ENCODE measurements at regions not wholly inside any gene's neighbourhood (a gene's known extent, or its start where the extent isn't known, plus 50 kb on each side); places are given as distances from the start of the nearest gene placed in this dataset.
"Not testable (repeated sequence)": the region's sequence is repeated elsewhere in the genome, so short reads cannot be mapped to it uniquely, and the experiment has no call there.

- H3K36me3 ChIP-seq (ENCODE audit: insufficient read depth, low read length): no peaks in the 10 kb centered on the region
- H3K9me2 ChIP-seq (replicated peaks; ENCODE audit: low read depth, low read length): no peaks in the 10 kb centered on the region
- TF ChIP-seq CTCF (conservative IDR thresholded peaks at IDR 0.05; ENCODE audit: low read length) (no peak), EZH2phosphoT487 (IDR thresholded peaks at IDR 0.05; ENCODE audit: borderline replicate concordance) (no peak)
- no peaks in the 10 kb centered on the region; the same call in 1 of the 2 replicates for H3K9me3 ChIP-seq (ENCODE audit: insufficient read depth, low read depth, low read length)
- no peaks in the 10 kb centered on the region for H3F3A ChIP-seq (ENCODE audit: low read depth)
- no peak overlapping the region for H3K4me2 ChIP-seq (ENCODE audit: low read depth, low read length, poor library complexity, severe bottlenecking)
- no peaks in the 10 kb centered on the region for H3K27me3 ChIP-seq (ENCODE audit: insufficient read depth, low read length, poor library complexity, severe bottlenecking)
- no peak overlapping the region for H3K4me3 ChIP-seq (ENCODE audit: low read length, poor library complexity, severe bottlenecking)
- H3K4me1 ChIP-seq (ENCODE audit: insufficient read depth, low read length, poor library complexity, severe bottlenecking): no peaks in the 10 kb centered on the region
- no peak overlapping the region for H2AFZ ChIP-seq (ENCODE audit: low read length)
- no peak overlapping the region for H3K9ac ChIP-seq (ENCODE audit: low read depth, low read length, poor library complexity, severe bottlenecking)
- H3K79me2 ChIP-seq (ENCODE audit: insufficient read depth, low read length): no peaks in the 10 kb centered on the region
- no peaks in the 10 kb centered on the region for H4K20me1 ChIP-seq (ENCODE audit: insufficient read depth, low read length, poor library complexity, severe bottlenecking)
Observed at GRCh38 chr3:5918626-5919025, 731.1 kb downstream of the EDEM1 start.

GRCh38 chr3:5929027-5929426 lies 741.5 kb downstream of the EDEM1 start:
- Histone ChIP-seq H4K20me1 (ENCODE audit: insufficient read depth, low read length, poor library complexity, severe bottlenecking) (no peaks in the 10 kb centered on the region), H3K4me2 (ENCODE audit: low read depth, low read length, poor library complexity, severe bottlenecking) (no peak overlapping the region), H3K36me3 (ENCODE audit: insufficient read depth, low read length) (no peaks in the 10 kb centered on the region), H3K9me2 (replicated peaks; ENCODE audit: low read depth, low read length) (no peaks in the 10 kb centered on the region; the same call in 1 of the 2 replicates), H3K4me1 (ENCODE audit: insufficient read depth, low read length, poor library complexity, severe bottlenecking) (no peaks in the 10 kb centered on the region), H3F3A (ENCODE audit: low read depth) (no peaks in the 10 kb centered on the region), H3K4me3 (ENCODE audit: low read length, poor library complexity, severe bottlenecking) (no peak overlapping the region), H3K9me3 (ENCODE audit: insufficient read depth, low read depth, low read length) (no peaks in the 10 kb centered on the region), H3K27me3 (ENCODE audit: insufficient read depth, low read length, poor library complexity, severe bottlenecking) (no peaks in the 10 kb centered on the region), H3K9ac (ENCODE audit: low read depth, low read length, poor library complexity, severe bottlenecking) (no peak overlapping the region), H3K79me2 (ENCODE audit: insufficient read depth, low read length) (no peaks in the 10 kb centered on the region), H2AFZ (ENCODE audit: low read length) (no peak overlapping the region)
- TF ChIP-seq CTCF (conservative IDR thresholded peaks at IDR 0.05; ENCODE audit: low read length) (no peak), EZH2phosphoT487 (IDR thresholded peaks at IDR 0.05; ENCODE audit: borderline replicate concordance) (no peak)

- H4K20me1 ChIP-seq (ENCODE audit: insufficient read depth, low read length, poor library complexity, severe bottlenecking); H2AFZ ChIP-seq (ENCODE audit: low read length); H3K27me3 ChIP-seq (ENCODE audit: insufficient read depth, low read length, poor library complexity, severe bottlenecking); H3F3A ChIP-seq (ENCODE audit: low read depth); H3K9ac ChIP-seq (ENCODE audit: low read depth, low read length, poor library complexity, severe bottlenecking); H3K4me2 ChIP-seq (ENCODE audit: low read depth, low read length, poor library complexity, severe bottlenecking); H3K9me2 ChIP-seq (replicated peaks; ENCODE audit: low read depth, low read length); H3K4me1 ChIP-seq (ENCODE audit: insufficient read depth, low read length, poor library complexity, severe bottlenecking); H3K4me3 ChIP-seq (ENCODE audit: low read length, poor library complexity, severe bottlenecking); H3K9me3 ChIP-seq (ENCODE audit: insufficient read depth, low read depth, low read length); H3K36me3 ChIP-seq (ENCODE audit: insufficient read depth, low read length); H3K79me2 ChIP-seq (ENCODE audit: insufficient read depth, low read length): not testable (repeated sequence)
Observed at GRCh38 chr3:5944061-5944460, 756.6 kb downstream of the EDEM1 start.

- H3F3A ChIP-seq (ENCODE audit: low read depth): no peaks in the 10 kb centered on the region
- H3K79me2 ChIP-seq (ENCODE audit: insufficient read depth, low read length): no peaks in the 10 kb centered on the region
- no peak overlapping the region for H3K9ac ChIP-seq (ENCODE audit: low read depth, low read length, poor library complexity, severe bottlenecking)
- H3K9me3 ChIP-seq (ENCODE audit: insufficient read depth, low read depth, low read length): no peaks in the 10 kb centered on the region
- no peak overlapping the region for H2AFZ ChIP-seq (ENCODE audit: low read length)
- TF ChIP-seq CTCF (conservative IDR thresholded peaks at IDR 0.05; ENCODE audit: low read length) (no peak), EZH2phosphoT487 (IDR thresholded peaks at IDR 0.05; ENCODE audit: borderline replicate concordance) (no peak)
- H3K9me2 ChIP-seq (replicated peaks; ENCODE audit: low read depth, low read length): no peaks in the 10 kb centered on the region
- no peak overlapping the region for H3K4me3 ChIP-seq (ENCODE audit: low read length, poor library complexity, severe bottlenecking)
- no peaks in the 10 kb centered on the region for H3K27me3 ChIP-seq (ENCODE audit: insufficient read depth, low read length, poor library complexity, severe bottlenecking)
- no peaks in the 10 kb centered on the region for H3K4me1 ChIP-seq (ENCODE audit: insufficient read depth, low read length, poor library complexity, severe bottlenecking)
- H3K4me2 ChIP-seq (ENCODE audit: low read depth, low read length, poor library complexity, severe bottlenecking): no peak overlapping the region
- no peaks in the 10 kb centered on the region for H3K36me3 ChIP-seq (ENCODE audit: insufficient read depth, low read length)
- no peaks in the 10 kb centered on the region for H4K20me1 ChIP-seq (ENCODE audit: insufficient read depth, low read length, poor library complexity, severe bottlenecking)
Observed at GRCh38 chr3:5948084-5948483, 760.6 kb downstream of the EDEM1 start.

All from Loucy (cell line).